ENCODE measurements at regions not wholly inside any gene's neighbourhood (a gene's known extent, or its start where the extent isn't known, plus 50 kb on each side); places are given as distances from the start of the nearest gene placed in this dataset.

GRCh38 chr14:44820230-44820964, 141.3 kb downstream of the KLHL28 start:
- peaks cover 6% of the 10 kb centered on the region for H3K27me3 Mint-ChIP-seq (ENCODE audit: low read depth, poor library complexity)
- no peak for TF ChIP-seq CTCF (IDR thresholded peaks at IDR 0.05)
- peak; percentile 49 for DNase-seq
- H3K36me3 Mint-ChIP-seq (ENCODE audit: low read depth): peaks cover 21% of the 10 kb centered on the region
- H3K9me3 Mint-ChIP-seq: peaks cover 41% of the 10 kb centered on the region
- peaks cover 34% of the 10 kb centered on the region for H3K4me1 Mint-ChIP-seq
- no peak overlapping the region for H3K27ac Mint-ChIP-seq
- no peak overlapping the region for H3K4me3 Mint-ChIP-seq

GRCh38 chr14:44814196-44814595, 147.6 kb downstream of the KLHL28 start:
- H3K9me3 Mint-ChIP-seq: no peaks in the 10 kb centered on the region
- TF ChIP-seq CTCF (IDR thresholded peaks at IDR 0.05): no peak
- H3K4me1 Mint-ChIP-seq: peaks cover 22% of the 10 kb centered on the region
- DNase-seq: no peak
- no peaks in the 10 kb centered on the region for H3K36me3 Mint-ChIP-seq (ENCODE audit: low read depth)
- H3K4me3 Mint-ChIP-seq: no peak overlapping the region
- no peaks in the 10 kb centered on the region for H3K27me3 Mint-ChIP-seq (ENCODE audit: low read depth, poor library complexity)
- no peak overlapping the region for H3K27ac Mint-ChIP-seq

GRCh38 chr14:44812672-44813071, 149.1 kb downstream of the KLHL28 start:
- Mint-ChIP-seq H3K27me3 (ENCODE audit: low read depth, poor library complexity) (no peaks in the 10 kb centered on the region), H3K4me1 (peaks cover 21% of the 10 kb centered on the region), H3K36me3 (ENCODE audit: low read depth) (no peaks in the 10 kb centered on the region), H3K27ac (no peak overlapping the region), H3K9me3 (no peaks in the 10 kb centered on the region), H3K4me3 (no peak overlapping the region)
- TF ChIP-seq CTCF (IDR thresholded peaks at IDR 0.05): no peak
- DNase-seq: no peak

GRCh38 chr14:44804391-44804790, 157.4 kb downstream of the KLHL28 start:
- Mint-ChIP-seq H3K4me1 (peaks cover 4% of the 10 kb centered on the region), H3K27ac (no peak overlapping the region), H3K36me3 (ENCODE audit: low read depth) (no peaks in the 10 kb centered on the region), H3K4me3 (no peak overlapping the region), H3K9me3 (peaks cover 9% of the 10 kb centered on the region), H3K27me3 (ENCODE audit: low read depth, poor library complexity) (no peaks in the 10 kb centered on the region)
- DNase-seq: no peak
- no peak for TF ChIP-seq CTCF (IDR thresholded peaks at IDR 0.05)

GRCh38 chr14:44803239-44803905, 158.4 kb downstream of the KLHL28 start:
- H3K9me3 Mint-ChIP-seq: peaks cover 13% of the 10 kb centered on the region
- H3K4me3 Mint-ChIP-seq: no peak overlapping the region
- H3K4me1 Mint-ChIP-seq: peaks cover 4% of the 10 kb centered on the region
- H3K36me3 Mint-ChIP-seq (ENCODE audit: low read depth): no peaks in the 10 kb centered on the region
- peak; percentile 86 for TF ChIP-seq CTCF (IDR thresholded peaks at IDR 0.05)
- H3K27ac Mint-ChIP-seq: no peak overlapping the region
- no peak for DNase-seq
- H3K27me3 Mint-ChIP-seq (ENCODE audit: low read depth, poor library complexity): no peaks in the 10 kb centered on the region

Measured in nephron progenitor cell (in vitro differentiated cells).